Ureter (tissue), 1 donor: ENCODE measurements at regions not wholly inside any gene's neighbourhood (a gene's known extent, or its start where the extent isn't known, plus 50 kb on each side); places are given as distances from the start of the nearest gene placed in this dataset.
"Not testable (repeated sequence)": the region's sequence is repeated elsewhere in the genome, so short reads cannot be mapped to it uniquely, and the experiment has no call there.

Experiments
- DNase-seq: peaks from one replicate; pipeline ENCODE4 v3.0.0-alpha.2; 2020; ENCODE audit warnings: low spot score
- donor health status: DM: yes; HTN: yes; CAD: no.

GRCh38 chr4:38415682-38416081 lies 248.3 kb upstream of the KLF3 start:
- no peak for DNase-seq

GRCh38 chr4:38416450-38417014 lies 247.5 kb upstream of the KLF3 start:
- no peak for DNase-seq

DNA sequence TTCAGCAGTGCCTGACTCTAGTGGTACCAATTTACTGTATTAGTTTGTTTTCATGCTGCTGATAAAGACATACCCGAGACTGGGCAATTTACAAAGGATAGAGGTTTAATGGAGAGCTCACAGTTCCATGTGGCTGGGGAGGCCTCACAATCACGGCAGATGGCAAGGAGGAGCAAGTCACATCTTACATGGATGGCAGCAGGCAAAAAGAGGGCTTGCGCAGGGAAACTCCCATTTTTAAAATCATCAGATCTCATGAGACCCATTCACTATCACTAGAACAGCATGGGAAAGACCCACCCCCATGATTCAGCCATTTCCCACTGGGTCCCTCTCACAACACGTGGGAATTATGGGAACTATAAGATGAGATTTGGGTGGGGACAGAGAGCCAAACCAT lies 243.7 kb upstream of the KLF3 start:
- not testable (repeated sequence) for DNase-seq

DNA sequence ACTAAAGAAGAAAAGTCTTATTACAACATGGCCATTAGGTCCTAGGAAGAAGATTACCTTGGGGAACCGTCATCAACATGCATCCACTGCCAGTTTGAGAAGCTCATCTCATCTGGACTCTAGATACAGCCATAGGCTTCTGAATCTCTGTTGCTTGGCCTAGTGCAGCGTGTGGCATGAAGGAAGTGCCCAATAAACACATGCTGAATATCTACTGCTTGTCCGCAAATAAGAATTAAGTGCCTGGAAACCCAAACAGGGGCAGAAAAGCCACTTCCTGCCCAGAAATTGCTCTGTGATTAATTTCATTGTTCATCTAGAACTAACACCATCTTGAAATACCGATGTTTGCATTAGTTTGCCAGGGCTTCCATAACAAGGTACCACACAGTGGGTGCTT lies 241.1 kb upstream of the KLF3 start:
- no peak for DNase-seq

- DNase-seq, result no peak
Measured at GRCh38 chr4:38424151-38424871, 239.7 kb upstream of the KLF3 start.

- DNase-seq, result no peak
Measured at GRCh38 chr4:38426532-38426931, 237.5 kb upstream of the KLF3 start.

DNA sequence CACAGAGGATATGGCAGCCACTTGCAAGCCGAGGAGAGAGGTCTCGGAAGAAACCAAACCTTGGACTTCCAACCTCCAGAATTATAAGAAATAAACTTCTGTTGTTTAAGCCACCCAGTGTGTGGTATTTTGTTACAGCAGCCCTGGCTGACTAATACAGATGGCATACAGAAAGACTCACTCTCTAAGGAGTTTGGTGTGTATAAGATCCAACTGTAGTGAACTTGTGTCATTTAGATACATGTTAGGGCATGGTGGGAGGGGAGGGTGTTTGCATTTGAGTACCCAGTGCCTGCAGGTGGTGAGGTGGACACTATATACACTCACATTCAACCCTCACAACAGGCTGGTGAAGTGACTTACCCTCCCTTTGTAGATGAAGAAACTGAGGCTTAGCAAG lies 233.2 kb upstream of the KLF3 start:
- DNase-seq, result no peak

DNA sequence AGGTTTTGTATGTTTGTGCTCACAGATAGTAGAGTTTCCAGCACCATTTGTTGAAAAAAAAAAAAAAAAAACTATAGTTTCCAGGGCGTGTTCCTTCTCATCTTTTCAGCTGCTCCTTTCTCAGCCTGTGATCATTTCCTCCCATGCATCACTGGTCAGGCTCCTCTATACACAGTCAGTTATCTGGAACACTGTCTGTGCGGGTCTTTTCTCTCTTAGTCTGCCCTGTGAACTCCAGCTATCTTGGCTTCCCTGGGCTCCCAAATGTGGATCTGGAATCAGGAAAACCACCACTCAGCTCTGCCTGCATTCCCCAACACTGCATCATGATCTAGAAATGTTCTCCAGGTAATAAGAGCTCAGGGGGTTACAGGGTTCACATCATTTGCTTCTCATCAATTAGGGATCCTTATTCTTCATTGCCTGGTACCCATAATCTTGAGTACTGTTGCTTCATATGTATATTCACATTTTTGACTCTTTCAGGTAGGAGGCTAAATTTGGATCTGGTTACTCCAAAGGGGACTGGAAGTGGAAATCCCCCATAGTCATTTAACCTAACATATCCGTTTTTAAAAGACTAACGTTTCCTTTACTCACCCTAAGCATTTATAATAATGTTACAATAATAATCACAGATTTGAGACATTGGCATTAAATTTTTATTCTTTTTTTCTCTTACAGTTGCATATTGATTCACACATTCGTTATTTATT lies 221.8 kb upstream of the KLF3 start:
- DNase-seq, result no peak

DNA sequence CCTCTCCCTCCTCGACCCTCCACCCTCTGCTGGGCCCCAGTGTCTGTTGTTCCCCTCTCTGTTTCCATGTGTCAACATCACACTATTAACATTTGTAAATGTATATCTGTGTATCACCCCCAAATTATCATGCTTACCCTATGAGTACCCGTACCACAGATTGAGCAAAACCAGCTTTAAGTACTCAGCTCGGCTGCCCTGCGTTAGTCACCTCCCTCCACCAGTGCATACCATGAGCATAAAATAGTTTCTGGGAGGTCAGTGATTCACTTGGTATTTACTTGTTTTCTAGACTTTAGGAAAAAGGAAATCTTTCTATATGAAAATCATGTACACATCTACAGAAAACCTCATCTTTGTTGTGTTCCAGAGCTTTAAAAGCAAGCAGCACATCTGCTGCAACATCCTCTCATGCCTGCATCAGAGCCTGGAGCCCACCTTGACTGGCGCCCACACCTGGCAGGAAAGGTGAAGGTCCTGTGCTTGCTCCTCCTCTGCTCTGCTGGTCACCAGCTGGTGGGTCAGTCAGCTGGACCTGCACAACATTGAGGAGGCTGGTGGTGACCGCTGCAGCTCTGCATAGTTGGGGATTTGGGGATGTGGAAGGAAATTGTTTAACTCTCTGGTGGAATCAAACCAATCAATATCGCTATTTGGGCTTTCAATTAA lies 214.4 kb upstream of the KLF3 start:
- no peak for DNase-seq

DNA sequence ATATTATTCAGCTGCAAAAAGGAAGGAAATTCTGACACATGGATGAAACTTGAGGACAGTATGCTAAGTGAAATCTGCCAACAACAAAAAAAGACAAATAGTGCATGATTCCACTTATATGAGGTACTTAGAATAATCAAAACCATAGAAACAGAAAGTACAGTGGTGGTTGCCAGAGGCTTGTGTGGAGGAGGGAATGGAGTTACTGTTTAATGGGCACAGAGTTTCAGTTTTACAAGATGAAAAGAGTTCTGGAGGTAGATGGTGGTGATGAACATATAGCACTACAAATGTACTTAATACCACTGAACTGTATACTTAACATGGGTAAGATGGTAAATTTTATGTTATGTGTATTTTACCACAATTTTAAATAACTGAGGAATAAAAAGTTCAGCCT lies 212.0 kb upstream of the KLF3 start:
- DNase-seq, result no peak

GRCh38 chr4:38452542-38452941 lies 211.5 kb upstream of the KLF3 start:
- DNase-seq, result no peak

- DNase-seq, result no peak
Measured at GRCh38 chr4:38453253-38453881, 210.6 kb upstream of the KLF3 start.

DNA sequence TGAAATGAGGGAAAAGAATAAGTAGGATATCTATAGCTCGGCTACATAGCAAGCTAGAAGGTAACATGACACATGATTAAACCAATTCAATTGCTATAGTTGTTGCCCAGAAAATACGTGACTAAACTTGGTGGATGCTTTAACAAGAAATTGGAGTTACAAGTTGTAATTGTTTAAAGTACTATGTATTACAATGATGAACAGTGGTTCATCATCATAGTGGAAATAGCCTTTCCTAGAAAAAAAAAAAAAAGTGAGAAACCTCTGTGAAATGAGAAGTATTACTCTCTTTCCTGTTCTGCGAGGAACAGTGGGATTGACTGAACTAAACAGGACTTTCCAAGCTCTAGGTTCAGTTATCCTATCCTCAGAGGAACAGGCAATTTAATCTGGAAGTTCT lies 209.7 kb upstream of the KLF3 start:
- no peak for DNase-seq

DNA sequence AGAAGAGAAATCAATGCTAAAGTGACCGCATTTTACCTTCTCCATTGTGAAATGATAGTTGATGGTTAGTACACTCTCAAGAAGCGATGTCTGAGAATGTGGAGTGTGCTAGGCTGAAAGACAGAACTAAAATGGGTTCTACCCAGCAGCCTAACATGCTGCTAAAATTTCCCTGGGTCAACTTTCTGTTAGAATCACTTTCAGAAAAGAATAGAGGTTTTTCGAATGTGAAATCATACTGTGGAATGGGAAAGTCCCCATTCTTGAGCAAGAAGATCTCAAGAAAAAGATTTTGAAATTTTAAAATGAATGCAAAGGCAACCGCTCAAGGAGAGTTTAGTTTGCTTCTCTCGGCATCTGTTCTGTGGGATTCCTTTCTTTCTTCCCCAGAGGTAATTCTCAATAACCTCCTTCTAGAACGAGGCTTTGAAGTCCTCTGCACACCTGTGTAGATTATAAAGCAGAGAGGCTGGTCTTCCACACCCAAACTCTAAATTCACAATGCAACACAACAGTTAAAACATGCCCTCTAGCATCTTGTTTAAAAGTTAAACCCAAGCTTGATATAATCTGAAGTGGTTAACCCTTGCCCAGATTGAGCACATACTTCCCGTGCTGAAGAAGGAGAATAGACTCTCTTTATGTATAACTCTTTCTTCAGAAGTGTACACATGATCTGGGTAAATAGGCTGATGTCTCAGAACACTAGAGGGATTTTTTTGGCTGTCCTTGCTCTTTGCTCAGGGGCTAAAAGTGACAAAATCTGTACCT lies 208.7 kb upstream of the KLF3 start:
- no peak for DNase-seq

DNA sequence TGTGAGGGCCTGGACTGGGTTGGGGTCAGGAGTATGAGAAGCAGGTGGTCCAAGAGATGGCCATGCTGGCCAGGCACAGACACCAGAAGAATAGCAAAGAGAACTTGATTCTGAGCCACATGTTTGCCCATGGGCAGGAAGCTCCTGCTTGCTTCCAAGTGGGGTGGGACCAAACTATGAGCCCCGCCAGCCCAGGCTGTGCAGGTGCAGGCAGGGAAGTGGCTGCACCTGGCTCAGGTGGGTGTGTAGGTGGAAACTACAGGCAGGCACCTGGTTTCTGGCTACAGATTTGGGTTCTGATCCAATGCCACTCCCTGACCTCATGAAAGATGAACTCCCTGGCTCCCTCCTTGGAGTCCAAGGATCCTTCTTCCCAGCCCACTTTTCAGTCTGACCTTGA lies 207.9 kb upstream of the KLF3 start:
- no peak for DNase-seq

DNA sequence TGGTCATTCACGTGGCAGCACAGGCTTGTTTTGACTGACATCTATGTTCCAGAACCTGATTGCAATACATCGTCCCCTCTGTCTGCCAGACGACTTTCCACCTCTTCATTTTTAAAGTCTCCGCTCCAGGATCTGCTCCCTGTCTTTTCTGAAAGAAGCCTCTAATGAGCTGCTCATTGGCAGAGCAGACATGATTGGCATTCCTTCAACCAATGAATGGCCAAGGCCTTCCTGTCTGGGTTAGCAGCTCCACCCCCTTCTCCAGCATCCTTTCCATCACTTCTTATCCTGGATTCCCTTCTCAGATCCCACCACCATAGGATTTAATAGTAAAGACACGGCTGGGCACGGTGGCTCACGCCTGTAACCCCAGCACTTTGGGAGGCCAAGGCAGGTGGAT lies 202.7 kb upstream of the KLF3 start:
- DNase-seq, result no peak

- no peak for DNase-seq
Measured at GRCh38 chr4:38462367-38463055, 201.5 kb upstream of the KLF3 start.

- no peak for DNase-seq
Measured at GRCh38 chr4:38463268-38463958, 200.6 kb upstream of the KLF3 start.

- no peak for DNase-seq
Measured at GRCh38 chr4:38464328-38464727, 199.7 kb upstream of the KLF3 start.

DNA sequence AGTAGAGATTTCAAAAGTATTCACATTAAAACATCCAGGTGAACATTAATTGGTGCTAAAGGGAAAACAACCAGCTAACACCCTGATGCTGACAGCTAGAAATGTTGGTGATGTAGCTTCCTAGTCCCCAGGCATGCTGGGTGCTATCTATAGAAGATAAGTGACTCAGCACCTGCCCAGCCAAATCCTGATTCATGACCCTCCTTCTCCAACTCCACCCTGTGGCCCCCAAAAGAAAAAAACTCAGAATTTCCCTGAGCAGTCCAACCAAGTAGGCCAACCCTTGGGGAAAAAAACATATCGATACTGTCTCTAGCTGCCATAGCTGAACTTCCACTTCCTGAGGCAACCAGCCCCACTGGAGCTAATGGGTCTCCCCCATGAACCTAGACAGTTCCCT lies 197.6 kb upstream of the KLF3 start:
- no peak for DNase-seq
